Body of pancreas (tissue), 4 donors: ENCODE measurements at regions not wholly inside any gene's neighbourhood (a gene's known extent, or its start where the extent isn't known, plus 50 kb on each side); places are given as distances from the start of the nearest gene placed in this dataset.

Experiments
- ATAC-seq: fragments of 150-250 bp; one replicate; pipeline ENCODE4 v1.9.1; 2016
- DNase-seq, 4 donors: peaks; one replicate each; pipeline ENCODE4 v3.0.0-alpha.2; 2019
- H3K27ac ChIP-seq, 4 donors: fragments of 200-600 bp; sonication (generic); 1 replicate in 3 of 4; 2 replicates in 1 of 4; pipeline versions ENCODE4 v1.5.1 to v1.6.1; 2016 to 2019; ENCODE audit warnings: mild to moderate bottlenecking in 1 of 4, mixed read lengths in 1 of 4, moderate library complexity in 1 of 4
- H3K27me3 ChIP-seq, 2 donors: fragments of 200-600 bp; sonication (generic); one replicate each; pipeline ENCODE4 v1.6.0; 2016; ENCODE audit warnings: mild to moderate bottlenecking in 1 of 2
- H3K36me3 ChIP-seq, 2 donors: fragments of 200-600 bp; sonication (generic); replicated peaks in 1 of 2; 2 replicates each; pipeline ENCODE4 v1.5.1; 2016; ENCODE audit warnings: low read depth in 2 of 2; ENCODE audit not compliant: insufficient read depth in 1 of 2
- H3K4me1 ChIP-seq: fragments of 200-600 bp; sonication (generic); one replicate; pipeline ENCODE4 v1.6.0; 2016
- H3K4me3 ChIP-seq, 2 donors: fragments of 200-600 bp; sonication (generic); 1 replicate in 1 of 2; 2 replicates in 1 of 2; pipeline ENCODE4 v1.5.1; 2016 to 2019
- H3K9me3 ChIP-seq, 3 donors: fragments of 200-600 bp; sonication (generic); 1 replicate in 2 of 3; 2 replicates in 1 of 3; pipeline ENCODE4 v1.5.1; 2016
- POLR2A ChIP-seq, 3 donors: fragments of 450-650 bp; IDR thresholded peaks; one replicate each; pipeline ENCODE4 v1.6.1; 2016; ENCODE audit warnings: antibody characterized with exemption in 3 of 3, mild to moderate bottlenecking in 2 of 3
- WGBS, 2 donors: methylation state at CpG; one replicate each; pipeline ENCODE4 v1.1.5; 2017; 5-methylcytosine and 5-hydroxymethylcytosine counted together
- intact Hi-C: fragments of 100-400 bp; cut with DNase I; formaldehyde crosslinking; loops from one replicate; pipeline ENCODE4 v1.15.1; 2023
- TF ChIP-seq, protein P1 (sequence below), 7 experiments: fragments of 450-650 bp in 4 of 7; fragments of 200-600 bp in 3 of 7; sonication (generic) in 3 of 7; IDR thresholded peaks; one replicate each; pipeline ENCODE4 v1.5.1; 2016 to 2019; ENCODE audit warnings: antibody characterized with exemption in 7 of 7

- no peak for ATAC-seq
- WGBS, 2 donors: 63 to 64% methylated on average over 4 of the region's 4 CpGs
- intact Hi-C loops: no loop called here
- no peak for TF ChIP-seq POLR2A (IDR thresholded peaks at IDR 0.05)
- TF ChIP-seq, protein P1, sequence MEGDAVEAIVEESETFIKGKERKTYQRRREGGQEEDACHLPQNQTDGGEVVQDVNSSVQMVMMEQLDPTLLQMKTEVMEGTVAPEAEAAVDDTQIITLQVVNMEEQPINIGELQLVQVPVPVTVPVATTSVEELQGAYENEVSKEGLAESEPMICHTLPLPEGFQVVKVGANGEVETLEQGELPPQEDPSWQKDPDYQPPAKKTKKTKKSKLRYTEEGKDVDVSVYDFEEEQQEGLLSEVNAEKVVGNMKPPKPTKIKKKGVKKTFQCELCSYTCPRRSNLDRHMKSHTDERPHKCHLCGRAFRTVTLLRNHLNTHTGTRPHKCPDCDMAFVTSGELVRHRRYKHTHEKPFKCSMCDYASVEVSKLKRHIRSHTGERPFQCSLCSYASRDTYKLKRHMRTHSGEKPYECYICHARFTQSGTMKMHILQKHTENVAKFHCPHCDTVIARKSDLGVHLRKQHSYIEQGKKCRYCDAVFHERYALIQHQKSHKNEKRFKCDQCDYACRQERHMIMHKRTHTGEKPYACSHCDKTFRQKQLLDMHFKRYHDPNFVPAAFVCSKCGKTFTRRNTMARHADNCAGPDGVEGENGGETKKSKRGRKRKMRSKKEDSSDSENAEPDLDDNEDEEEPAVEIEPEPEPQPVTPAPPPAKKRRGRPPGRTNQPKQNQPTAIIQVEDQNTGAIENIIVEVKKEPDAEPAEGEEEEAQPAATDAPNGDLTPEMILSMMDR (IDR thresholded peaks at IDR 0.05): no peak
- Histone ChIP-seq H3K27ac (no peak overlapping the region), H3K9me3 (peaks cover 0 to 7% (median 0%) of the 10 kb centered on the region in 3 donors), H3K27me3 (no peaks in the 10 kb centered on the region), H3K36me3 (no peaks in the 10 kb centered on the region), H3K4me1 (no peaks in the 10 kb centered on the region), H3K4me3 (no peak overlapping the region)
- DNase-seq: no peak
These were observed 874.2 kb upstream of the ADGRL2 start for GRCh38 chr1:80926531-80926930.

GRCh38 chr1:80925130-80925805 is 875.5 kb upstream of the ADGRL2 start:
- no peak for DNase-seq
- Histone ChIP-seq H3K27ac (no peak overlapping the region), H3K9me3 (peaks cover 0 to 4% (median 0%) of the 10 kb centered on the region in 3 donors), H3K36me3 (no peaks in the 10 kb centered on the region), H3K27me3 (no peaks in the 10 kb centered on the region), H3K4me1 (no peaks in the 10 kb centered on the region), H3K4me3 (no peak overlapping the region)
- WGBS, 2 donors: 39 to 41% methylated on average over 3 of the region's 3 CpGs
- no peak for ATAC-seq
- no peak for TF ChIP-seq POLR2A (IDR thresholded peaks at IDR 0.05)
- TF ChIP-seq, protein P1 (IDR thresholded peaks at IDR 0.05): no peak
- intact Hi-C loops: no loop called here

GRCh38 chr1:80924290-80924689 is 876.4 kb upstream of the ADGRL2 start:
- DNase-seq (no peak), ATAC-seq (no peak)
- Histone ChIP-seq H3K27me3 (no peaks in the 10 kb centered on the region), H3K27ac (no peak overlapping the region), H3K4me3 (no peak overlapping the region), H3K36me3 (no peaks in the 10 kb centered on the region), H3K4me1 (no peaks in the 10 kb centered on the region), H3K9me3 (no peaks in the 10 kb centered on the region)
- TF ChIP-seq POLR2A (IDR thresholded peaks at IDR 0.05): no peak
- TF ChIP-seq, protein P1 (IDR thresholded peaks at IDR 0.05): no peak
- intact Hi-C loops: no loop called here
- 70 to 74% methylated on average over 2 of the region's 2 CpGs for WGBS, 2 donors

DNA sequence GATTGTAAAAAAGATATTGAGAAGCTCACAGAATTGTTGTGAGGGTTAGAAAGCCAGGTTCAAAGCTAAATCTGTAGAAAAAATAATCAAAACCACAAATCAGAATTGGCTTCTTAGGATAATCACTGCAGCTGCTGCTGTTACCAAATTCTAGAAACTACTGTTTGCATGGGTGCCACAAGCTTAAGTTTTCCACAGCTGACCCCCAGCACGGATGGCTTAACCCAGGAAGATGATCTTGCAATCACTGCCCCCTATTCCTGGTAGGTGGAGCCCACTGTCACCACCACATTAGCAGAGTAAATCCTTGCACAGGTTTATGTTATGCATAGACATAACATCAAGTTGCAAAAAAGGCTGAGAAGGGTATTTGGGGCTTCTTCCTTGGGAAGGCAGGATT is 877.8 kb upstream of the ADGRL2 start:
- 47 to 58% methylated on average over 1 of the region's 1 CpG for WGBS, 2 donors

More for the DNA sequence above, 877.8 kb upstream of the ADGRL2 start:
- no peak overlapping the region for H3K27ac ChIP-seq
- TF ChIP-seq POLR2A (IDR thresholded peaks at IDR 0.05): no peak
- TF ChIP-seq, protein P1 (IDR thresholded peaks at IDR 0.05): no peak
- ATAC-seq (no peak), DNase-seq (no peak)
- H3K27me3 ChIP-seq: no peaks in the 10 kb centered on the region
- H3K9me3 ChIP-seq: no peaks in the 10 kb centered on the region
- H3K36me3 ChIP-seq: no peaks in the 10 kb centered on the region
- H3K4me3 ChIP-seq: no peak overlapping the region
- no peaks in the 10 kb centered on the region for H3K4me1 ChIP-seq
- intact Hi-C loops: no loop called here
